HUDEP-2 (cell line): ENCODE measurements at regions not wholly inside any gene's neighbourhood (a gene's known extent, or its start where the extent isn't known, plus 50 kb on each side); places are given as distances from the start of the nearest gene placed in this dataset.
"Not testable (repeated sequence)": the region's sequence is repeated elsewhere in the genome, so short reads cannot be mapped to it uniquely, and the experiment has no call there.

Experiments used
- DNase-seq, 76 experiments: peaks; one replicate each; lab custom pipeline; 2025; ENCODE audit not compliant: unreplicated experiment in 76 of 76; lab: John Stamatoyannopoulos, UW

GRCh38 chr18:65671621-65672415, 79.0 kb upstream of the CDH7 start:
- DNase-seq: no peak

GRCh38 chr18:65670145-65670544, 80.7 kb upstream of the CDH7 start:
- DNase-seq: not testable (repeated sequence)

GRCh38 chr18:65661391-65661790, 89.4 kb upstream of the CDH7 start:
- no peak for DNase-seq

- no peak for DNase-seq
Measured at GRCh38 chr18:65659912-65660311, 90.9 kb upstream of the CDH7 start.

GRCh38 chr18:65659312-65659711, 91.5 kb upstream of the CDH7 start:
- no peak for DNase-seq

GRCh38 chr18:65651192-65651591, 99.6 kb upstream of the CDH7 start:
- DNase-seq: no peak

- DNase-seq: no peak
Measured at GRCh38 chr18:65632236-65632635, 118.6 kb upstream of the CDH7 start.

- DNase-seq: no peak
Measured at GRCh38 chr18:65631766-65632165, 119.0 kb upstream of the CDH7 start.

GRCh38 chr18:65628390-65628789, 122.4 kb upstream of the CDH7 start:
- no peak for DNase-seq

GRCh38 chr18:65623676-65624075, 127.1 kb upstream of the CDH7 start:
- DNase-seq: no peak

GRCh38 chr18:65622436-65622835, 128.4 kb upstream of the CDH7 start:
- DNase-seq: no peak

GRCh38 chr18:65620076-65620696, 130.6 kb upstream of the CDH7 start:
- DNase-seq: no peak

- no peak for DNase-seq
Measured at GRCh38 chr18:65610939-65611338, 139.9 kb upstream of the CDH7 start.

GRCh38 chr18:65608471-65608870, 142.3 kb upstream of the CDH7 start:
- no peak for DNase-seq

GRCh38 chr18:65607161-65607560, 143.7 kb upstream of the CDH7 start:
- no peak for DNase-seq

- DNase-seq: no peak
Measured at GRCh38 chr18:65606551-65607130, 144.2 kb upstream of the CDH7 start.

GRCh38 chr18:65605352-65605751, 145.5 kb upstream of the CDH7 start:
- not testable (repeated sequence) for DNase-seq

- DNase-seq: no peak
Measured at GRCh38 chr18:65601775-65602174, 149.0 kb upstream of the CDH7 start.

GRCh38 chr18:65592435-65592834, 158.4 kb upstream of the CDH7 start:
- no peak for DNase-seq

- no peak for DNase-seq
Measured at GRCh38 chr18:65587491-65587890, 163.3 kb upstream of the CDH7 start.

- DNase-seq: not testable (repeated sequence)
Measured at GRCh38 chr18:65582094-65582493, 168.7 kb upstream of the CDH7 start.

GRCh38 chr18:65568866-65569265, 181.9 kb upstream of the CDH7 start:
- DNase-seq: no peak
